ENCODE measurements at regions not wholly inside any gene's neighbourhood (a gene's known extent, or its start where the extent isn't known, plus 50 kb on each side); places are given as distances from the start of the nearest gene placed in this dataset.
"Not testable (repeated sequence)": the region's sequence is repeated elsewhere in the genome, so short reads cannot be mapped to it uniquely, and the experiment has no call there.

DNA sequence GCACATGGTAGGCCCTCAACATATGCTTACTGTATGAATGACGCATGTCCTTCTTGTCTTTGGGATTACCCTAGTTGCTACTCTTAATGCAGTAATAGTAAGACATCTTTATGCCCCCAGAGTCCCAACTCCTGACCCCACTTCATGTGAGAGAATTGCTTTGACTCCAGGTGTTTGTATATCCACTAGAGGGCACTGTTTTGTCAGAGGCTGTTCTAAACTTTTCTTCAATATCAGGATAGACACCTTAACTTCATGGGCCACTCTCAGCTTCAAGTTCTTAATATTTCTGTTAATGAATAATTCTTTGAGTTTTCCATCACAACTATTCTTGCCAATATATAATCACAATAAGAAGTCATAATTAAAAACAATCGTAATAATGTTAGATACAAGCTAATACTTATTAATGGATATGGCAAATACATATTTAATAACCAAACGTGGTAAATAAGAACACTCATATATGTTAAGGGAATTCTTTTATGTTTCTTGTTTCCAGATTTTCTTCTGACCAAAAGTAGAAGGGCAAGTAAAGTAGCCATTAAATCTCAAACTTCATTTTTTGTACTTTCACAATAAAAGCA is 337.2 kb upstream of the DNAJC19 start:
- peak in 1 of 2 donors; percentile 1 for DNase-seq

DNA sequence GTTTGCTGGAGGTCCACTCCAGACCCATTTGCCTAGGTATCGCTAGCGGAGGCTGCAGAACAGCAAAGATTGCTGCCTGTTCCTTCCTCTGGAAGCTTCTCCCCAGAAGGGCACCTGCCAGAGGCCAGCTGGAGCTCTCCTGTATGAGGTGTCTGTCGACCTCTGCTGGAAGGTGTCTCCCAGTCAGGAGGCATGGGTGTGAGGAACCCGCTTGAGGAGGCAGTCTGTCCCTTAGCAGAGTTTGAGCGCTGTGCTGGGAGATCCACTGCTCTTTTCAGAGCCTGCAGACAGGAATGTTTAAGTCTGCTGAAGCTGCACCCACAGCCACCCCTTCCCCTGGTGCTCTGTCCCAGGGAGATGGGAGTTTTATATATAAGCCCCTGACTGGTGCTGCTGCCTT is 335.0 kb upstream of the DNAJC19 start:
- not testable (repeated sequence) for DNase-seq

- no peak for DNase-seq
Observed at GRCh38 chr3:181318321-181318720, 328.8 kb upstream of the DNAJC19 start.

DNA sequence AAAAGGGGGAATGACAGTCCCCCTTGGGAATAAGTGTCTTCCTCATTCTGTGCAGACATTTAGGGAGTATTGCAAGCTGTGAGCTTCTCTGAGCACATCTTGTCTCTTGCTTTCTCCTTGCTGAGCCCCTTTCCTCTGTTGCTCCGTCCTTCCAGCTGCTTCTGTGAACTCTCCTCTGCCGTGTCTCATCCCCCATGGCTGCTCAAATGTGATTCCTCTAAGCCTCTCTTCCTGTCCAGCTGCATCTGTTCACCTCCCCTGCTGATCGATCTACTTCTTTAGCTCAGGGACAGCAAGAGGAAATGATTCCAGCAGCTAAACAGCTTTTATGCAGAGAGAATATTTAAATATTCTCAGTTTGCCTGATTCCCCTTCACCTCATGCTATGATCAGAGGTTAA is 328.0 kb upstream of the DNAJC19 start:
- DNase-seq = no peak

GRCh38 chr3:181316482-181316881 is 326.9 kb upstream of the DNAJC19 start:
- DNase-seq = no peak

DNA sequence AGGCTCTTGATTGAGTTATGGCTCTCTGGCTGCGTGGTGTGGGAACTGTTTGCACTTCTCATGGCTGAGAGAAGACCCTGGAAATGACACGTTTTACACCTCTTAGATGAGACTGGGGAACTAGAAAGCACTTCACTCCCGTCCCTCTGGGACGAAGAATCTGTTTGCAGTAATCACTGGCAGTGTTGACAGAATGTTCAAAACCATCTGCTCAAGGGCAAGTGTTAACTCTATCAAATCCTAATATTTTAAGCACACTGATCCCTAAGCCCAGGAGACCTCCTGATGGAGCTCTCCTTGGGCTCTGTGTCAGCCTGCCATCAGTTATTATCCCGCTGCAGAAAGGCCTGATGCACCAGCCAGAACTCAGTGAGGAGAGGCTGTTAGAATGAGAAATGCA is 323.8 kb upstream of the DNAJC19 start:
- DNase-seq = no peak

GRCh38 chr3:181311186-181311585 is 321.6 kb upstream of the DNAJC19 start:
- DNase-seq = no peak

DNA sequence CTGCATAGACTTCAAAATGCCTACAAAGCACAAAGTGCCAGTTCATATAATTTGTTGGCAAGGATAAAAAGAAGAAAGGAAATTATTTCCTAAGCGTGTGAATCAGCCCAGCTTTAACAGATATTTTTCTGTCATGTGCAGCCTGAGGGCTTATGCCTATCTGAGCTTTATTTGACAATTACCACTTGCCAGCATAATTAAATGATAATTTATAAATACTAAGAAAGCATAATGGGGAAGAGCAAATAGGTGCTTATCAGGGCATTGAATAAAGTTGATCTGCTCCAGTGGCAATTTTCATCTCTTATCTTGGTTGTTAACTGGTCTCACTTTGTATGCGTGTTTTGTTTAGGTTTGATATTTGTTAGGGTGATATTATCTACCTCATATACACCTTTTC is 313.4 kb upstream of the DNAJC19 start:
- no peak for DNase-seq

DNA sequence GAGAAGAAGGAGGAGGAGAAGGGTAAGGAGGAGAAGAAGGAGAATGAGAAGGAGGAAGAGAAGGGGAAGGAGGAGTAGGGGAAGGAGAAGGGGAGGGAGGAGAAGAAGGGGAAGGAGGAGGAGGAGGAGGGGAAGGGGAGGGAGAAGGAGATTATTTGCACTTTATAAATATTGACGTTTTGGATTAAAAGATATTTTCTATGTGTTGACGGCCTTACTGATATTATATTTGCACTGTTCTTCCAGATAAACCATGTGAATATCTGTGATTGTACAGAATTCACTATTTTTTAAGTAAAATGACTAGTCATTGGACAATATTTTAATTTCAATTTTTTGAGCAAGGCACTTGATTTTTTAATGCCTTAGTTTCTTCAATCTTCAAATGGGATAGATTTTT is 310.5 kb upstream of the DNAJC19 start:
- no peak for DNase-seq

DNA sequence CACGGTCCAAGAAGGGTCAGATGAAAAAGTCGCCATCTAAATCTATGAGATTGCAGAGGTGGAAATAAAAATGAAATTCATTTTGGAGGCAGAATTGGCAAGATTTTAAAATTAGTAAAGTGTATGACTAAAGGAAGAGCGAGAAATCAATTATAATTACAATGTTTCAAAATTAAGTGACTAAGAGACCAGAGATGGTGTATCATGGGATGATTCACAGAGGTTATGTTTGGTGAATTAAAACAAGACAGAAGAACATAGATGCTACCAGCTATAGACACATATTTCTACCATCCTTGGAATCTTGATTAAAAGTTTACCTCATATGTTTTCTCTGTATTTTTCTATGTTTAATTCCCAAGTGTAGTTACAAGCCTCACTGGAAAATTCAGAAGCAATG is 308.9 kb upstream of the DNAJC19 start:
- DNase-seq = no peak

DNA sequence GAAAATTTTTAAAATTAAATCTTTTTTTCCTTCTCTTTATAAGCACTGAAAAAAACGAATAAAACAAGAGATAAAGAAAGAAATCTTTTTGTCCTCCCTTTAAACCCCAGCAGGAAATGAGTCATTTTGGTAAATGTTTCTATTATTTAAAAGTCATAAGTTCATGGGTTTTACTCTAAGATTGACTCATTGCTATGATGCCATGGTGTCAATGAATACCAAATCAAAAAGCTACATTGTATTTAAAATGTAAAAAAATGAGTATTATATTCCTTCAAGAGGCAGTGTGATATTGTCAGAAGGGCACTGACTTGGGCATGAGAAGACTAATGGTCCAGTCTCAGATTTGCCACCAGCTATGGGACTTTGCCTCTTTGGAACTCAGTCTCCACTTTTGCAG is 303.4 kb upstream of the DNAJC19 start:
- no peak for DNase-seq

DNA sequence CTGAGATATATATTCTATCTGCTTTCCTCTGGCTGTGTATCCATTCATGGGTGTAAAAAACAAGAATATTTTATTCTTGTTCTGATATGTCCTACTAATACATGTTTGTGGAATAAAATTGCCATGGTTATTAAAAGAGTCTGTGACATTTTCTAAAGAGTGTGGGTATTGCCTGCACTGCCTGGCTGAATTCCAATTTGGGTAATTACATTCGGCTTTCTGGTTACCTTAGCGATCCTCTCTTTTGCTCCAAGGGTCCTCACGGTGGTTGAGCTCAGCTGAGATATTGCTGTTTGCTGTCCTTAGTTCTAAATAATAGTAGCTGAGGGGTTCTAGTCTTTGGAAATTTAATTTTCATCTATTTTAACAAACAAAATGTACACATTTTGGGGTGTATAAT is 301.4 kb upstream of the DNAJC19 start:
- DNase-seq = no peak

- DNase-seq = no peak
Observed at GRCh38 chr3:181289306-181289705, 299.8 kb upstream of the DNAJC19 start.

GRCh38 chr3:181288145-181288544 is 298.6 kb upstream of the DNAJC19 start:
- DNase-seq = no peak

DNA sequence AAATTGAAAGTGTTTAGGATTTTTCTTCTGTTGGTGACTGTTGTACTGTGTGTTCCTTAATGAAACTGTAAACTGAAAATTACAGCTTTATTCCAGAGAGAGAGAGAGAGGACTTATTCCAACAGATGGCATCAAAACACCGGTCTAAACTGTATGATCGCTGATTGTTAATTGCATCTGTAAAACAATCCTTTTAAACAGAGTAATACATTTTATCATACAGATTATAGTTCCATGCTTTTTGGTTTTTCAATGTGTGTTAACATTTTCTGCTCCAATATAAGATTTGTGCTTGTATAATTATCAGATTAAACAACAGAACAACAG is 289.7 kb upstream of the DNAJC19 start:
- no peak for DNase-seq

DNA sequence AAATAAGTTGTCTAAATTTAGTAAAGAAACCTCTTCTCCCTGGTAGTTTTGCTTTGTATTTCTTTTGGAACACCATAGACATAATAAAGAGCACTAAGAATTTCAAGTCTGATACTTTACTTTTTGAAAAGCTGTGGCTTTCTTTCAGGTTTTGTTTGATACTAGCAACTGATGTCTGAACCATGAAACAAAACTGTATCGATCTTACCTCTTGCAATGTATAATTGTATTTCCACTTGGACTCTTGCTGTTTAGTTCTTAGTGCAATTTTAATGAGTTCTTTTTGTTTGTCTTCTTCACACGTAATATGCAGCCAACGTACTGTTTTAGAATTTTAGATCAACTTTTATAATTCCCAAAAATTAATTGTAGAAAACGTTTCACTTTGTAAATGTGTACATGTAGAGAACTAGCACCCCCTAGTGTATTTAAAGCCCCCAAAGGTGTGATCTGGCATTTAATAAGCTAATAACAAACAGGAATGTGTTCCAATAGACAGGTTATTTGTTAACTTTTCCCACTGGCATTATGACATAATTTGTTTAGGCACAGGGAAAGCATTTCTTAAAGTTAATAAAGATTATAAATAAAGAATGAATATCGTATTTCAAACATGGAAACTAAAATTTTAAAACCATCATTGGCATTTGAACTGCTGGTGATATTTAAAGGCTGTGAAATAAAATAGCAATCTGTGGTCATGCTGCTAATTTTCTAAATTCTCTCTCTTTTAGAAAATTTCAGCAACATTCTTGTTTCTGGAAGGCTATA is 289.1 kb upstream of the DNAJC19 start:
- no peak for DNase-seq

- DNase-seq = no peak
Observed at GRCh38 chr3:181276358-181276896, 286.9 kb upstream of the DNAJC19 start.

DNA sequence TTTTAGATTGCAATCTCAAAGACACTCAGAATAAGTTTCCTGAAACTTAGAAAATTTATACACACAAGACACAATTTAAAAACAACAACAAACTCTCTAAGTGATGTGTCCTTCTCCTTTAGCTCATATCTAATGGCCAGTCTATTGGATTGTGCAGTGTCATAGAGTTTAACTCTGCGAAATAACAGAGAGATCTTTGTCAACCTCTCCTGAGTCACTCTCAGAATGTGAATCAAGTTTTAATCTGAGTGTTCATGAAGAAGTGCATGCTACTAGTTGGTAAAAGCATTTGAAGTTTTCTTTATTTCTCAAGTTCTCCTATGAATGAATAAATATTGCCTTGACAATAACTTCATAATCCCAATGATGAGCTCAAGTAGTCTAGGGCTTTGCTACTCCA is 284.5 kb upstream of the DNAJC19 start:
- DNase-seq = no peak

DNA sequence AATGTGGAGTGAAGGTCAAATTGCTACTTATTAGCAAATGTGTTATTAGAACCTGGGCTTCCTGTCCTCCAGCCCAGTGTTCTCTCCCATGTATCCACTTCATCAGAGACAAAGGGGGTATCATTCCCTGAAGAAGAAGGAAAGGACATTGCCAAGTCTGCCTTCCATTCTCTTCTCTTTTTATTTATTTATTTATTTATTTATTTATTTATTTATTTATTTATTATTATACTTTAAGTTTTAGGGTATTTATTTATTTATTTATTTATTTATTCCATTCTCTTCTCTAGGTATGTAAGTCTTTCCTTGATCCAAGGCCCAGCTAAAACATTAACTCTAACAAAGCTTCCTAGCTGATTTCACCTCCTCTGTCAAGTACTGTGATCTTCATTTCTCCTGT is 277.8 kb upstream of the DNAJC19 start:
- no peak for DNase-seq

- no peak for DNase-seq
Observed at GRCh38 chr3:181265750-181266333, 276.3 kb upstream of the DNAJC19 start.

DNA sequence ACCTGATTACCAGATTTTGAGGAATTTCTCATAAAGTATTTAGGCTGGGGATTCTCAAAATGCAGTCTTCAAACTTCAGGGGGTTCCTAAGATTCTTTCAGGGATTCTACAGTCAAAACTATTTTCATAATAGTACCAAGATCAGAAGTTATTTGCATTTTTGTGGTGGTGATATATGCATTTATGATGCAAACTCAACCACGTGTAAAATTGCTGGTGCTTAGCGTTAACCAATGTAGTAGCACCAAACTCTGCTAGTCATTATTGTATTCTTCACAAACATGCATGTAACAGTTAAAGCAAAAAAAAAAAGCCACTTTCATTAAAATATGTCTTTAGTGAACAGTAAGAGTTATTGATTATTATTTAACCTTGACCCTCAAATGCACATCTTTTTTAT is 274.9 kb upstream of the DNAJC19 start:
- no peak for DNase-seq

DNA sequence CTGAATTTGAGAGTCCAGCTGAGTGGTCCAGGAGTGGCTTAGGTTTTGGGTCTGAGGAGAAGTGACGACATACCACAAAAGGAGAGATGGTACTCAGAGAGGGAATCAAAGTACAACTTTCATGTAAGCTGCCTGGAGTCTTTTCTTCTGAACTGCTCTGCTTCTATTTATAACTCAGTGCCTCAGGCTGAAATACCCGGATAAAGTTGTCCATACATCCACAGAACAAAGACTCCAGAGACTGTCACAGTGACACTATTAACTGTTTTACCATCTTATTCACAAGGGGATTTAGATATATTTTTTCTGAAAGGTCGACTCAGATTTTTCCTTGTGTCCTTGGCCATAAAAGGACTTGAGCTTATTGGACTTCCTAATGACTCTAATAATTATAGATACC is 264.3 kb upstream of the DNAJC19 start:
- DNase-seq = no peak

DNA sequence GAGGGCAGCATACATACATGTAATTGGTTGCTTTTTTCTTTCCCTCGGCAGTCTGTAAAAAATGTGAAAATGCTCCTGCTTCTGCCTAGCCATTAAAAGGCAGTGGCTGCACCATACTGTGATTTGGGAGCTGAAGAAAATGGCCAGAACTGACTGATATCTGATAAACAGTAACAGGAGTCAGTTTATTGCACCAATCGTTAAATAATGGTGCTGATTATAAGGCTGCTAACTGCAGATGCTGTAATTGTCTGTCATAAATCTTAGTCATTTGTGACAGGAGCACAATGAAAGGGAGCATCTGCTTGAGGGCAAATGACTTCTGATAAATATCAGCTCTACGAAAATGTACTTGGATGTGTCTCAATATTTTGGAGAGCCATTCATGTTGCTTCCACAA is 263.1 kb upstream of the DNAJC19 start:
- no peak for DNase-seq

DNA sequence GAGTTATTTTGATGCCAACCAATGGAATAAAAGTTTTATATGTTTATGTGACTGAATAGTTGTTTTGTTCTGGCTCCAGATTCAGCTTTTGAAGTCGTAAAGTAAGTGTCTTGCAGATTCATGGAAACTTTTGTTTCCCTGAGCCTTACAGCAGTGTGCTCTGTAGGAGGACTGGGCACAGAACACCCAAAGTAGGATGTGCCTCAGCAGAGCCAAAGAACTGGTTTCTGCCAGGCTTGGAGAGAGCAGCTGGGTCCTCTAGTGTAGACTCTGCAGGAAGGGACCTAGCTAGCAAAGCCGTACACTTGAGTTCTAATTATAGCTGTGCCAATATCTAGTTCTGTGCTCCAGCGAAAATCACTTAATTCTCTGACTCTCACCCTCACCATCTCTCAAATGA is 261.2 kb upstream of the DNAJC19 start:
- no peak for DNase-seq

- DNase-seq = no peak
Observed at GRCh38 chr3:181239441-181239840, 249.9 kb upstream of the DNAJC19 start.
